Caki2 (cell line): ENCODE measurements at regions not wholly inside any gene's neighbourhood (a gene's known extent, or its start where the extent isn't known, plus 50 kb on each side); places are given as distances from the start of the nearest gene placed in this dataset.
"Not testable (repeated sequence)": the region's sequence is repeated elsewhere in the genome, so short reads cannot be mapped to it uniquely, and the experiment has no call there.

ENCODE experiments used
- DNase-seq: peaks from one replicate; pipeline ENCODE4 v3.0.0-alpha.2; 2015; ENCODE audit warnings: low read depth
- in situ Hi-C: cut with HindIII; loops from 2 replicates; pipeline ENCODE4 v1.10.0; 2016; ENCODE audit warnings: low sequenced_read_pairs, low pct_unique_long_range_greater_than_20kb, mixed read lengths

- in situ Hi-C loops, result no loop called here
- DNase-seq, result no peak
These were observed 53.2 kb upstream of the SH3BP4 start for GRCh38 chr2:234898534-234899053.

DNA sequence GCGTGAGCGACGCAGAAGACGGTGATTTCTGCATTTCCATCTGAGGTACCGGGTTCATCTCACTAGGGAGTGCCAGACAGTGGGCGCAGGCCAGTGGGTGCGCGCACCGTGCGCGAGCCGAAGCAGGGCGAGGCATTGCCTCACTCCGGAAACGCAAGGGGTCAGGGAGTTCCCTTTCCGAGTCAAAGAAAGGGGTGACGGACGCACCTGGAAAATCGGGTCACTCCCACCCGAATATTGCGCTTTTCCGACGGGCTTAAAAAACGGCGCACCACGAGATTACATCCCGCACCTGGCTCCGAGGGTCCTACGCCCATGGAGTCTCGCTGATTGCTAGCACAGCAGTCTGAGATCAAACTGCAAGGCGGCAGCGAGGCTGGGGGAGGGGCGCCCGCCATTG is 63.4 kb upstream of the SH3BP4 start:
- DNase-seq, in situ Hi-C loops: not testable (repeated sequence)

- in situ Hi-C loops, result no loop called here
- no peak for DNase-seq
These were observed 64.6 kb upstream of the SH3BP4 start for GRCh38 chr2:234887195-234887594.

DNA sequence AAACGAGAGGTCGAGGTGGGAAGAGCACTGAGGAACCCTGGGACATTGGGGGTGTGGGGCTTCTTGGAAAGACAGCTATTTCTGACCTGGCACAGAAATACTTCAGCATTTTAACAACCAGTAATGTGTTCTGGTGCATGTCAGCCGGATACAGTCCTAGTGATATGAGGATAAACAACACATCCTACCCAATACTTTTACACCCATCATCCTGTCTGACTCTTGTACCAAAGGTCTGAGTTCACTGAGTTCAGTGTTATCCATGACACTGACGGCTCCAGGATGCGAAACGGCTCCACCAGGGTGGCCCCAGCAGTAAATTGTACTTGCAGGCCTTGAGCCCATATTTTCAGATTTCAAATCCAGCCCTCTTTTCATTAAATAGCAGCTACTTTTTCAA is 65.9 kb upstream of the SH3BP4 start:
- in situ Hi-C loops, result no loop called here
- DNase-seq, result no peak

- in situ Hi-C loops, result no loop called here
- DNase-seq, result no peak
These were observed 66.7 kb upstream of the SH3BP4 start for GRCh38 chr2:234885118-234885517.

GRCh38 chr2:234884591-234884990 is 67.2 kb upstream of the SH3BP4 start:
- in situ Hi-C loops, result no loop called here
- DNase-seq, result no peak

- in situ Hi-C loops, result no loop called here
- peak; percentile 82 for DNase-seq
These were observed 70.2 kb upstream of the SH3BP4 start for GRCh38 chr2:234881413-234882241.

GRCh38 chr2:234880551-234881211 is 71.1 kb upstream of the SH3BP4 start:
- in situ Hi-C loops, result no loop called here

GRCh38 chr2:234879671-234880455 is 72.0 kb upstream of the SH3BP4 start:
- in situ Hi-C loops, result no loop called here
- DNase-seq, result peak; percentile 56

More at GRCh38 chr2:234880551-234881211, 71.1 kb upstream of the SH3BP4 start:
- DNase-seq, result peak; percentile 75

DNA sequence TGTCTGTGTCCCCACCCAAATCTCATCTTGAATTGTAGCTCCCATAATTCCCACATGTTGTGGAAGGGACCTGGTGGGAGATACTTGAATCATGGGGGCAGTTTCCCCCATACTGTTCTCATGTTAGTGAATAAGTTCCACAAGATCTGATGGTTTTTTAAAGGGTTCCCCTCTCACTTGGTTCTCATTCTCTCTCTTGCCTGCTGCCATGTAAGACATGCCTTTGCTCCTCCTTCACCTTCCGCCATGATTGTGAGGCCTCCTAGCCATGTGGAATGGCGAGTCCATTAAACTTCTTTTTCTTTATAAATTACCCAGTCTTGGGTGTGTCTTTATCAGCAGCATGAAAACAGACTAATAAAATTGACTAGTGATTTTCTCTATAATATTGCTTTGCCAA is 75.2 kb upstream of the SH3BP4 start:
- in situ Hi-C loops, DNase-seq: not testable (repeated sequence)

DNA sequence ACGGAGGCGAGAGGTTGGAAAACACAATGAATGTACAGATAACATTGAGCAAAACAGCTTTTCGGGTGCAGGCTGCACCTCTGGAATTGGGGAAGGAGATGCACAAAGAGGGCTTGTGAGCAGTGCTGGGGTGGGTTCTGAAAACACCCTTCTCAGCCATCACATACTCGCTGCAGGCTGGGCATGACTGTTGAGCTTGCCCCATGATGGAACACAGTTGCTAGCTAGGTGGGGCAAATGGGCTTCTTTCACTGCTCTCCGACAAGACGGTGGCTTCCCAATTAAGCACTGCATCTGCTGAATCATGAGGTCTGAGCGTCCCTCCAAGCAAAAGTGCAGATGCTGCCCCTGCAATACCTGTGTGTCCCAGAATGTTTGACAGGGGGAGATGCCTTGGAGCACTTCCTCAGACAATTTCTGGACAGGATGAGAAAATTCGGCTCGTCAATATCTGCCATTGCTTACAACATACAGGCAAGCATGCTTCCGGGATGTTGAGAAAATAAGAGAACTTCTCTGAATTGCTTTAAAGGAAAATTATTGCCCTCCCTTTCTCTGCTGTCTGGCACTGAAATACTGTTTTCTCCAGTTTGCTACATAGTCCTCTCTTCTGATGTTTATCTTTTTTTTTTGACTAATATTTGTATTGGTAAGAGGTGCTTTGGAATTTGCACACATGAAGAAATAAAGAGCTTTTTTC is 77.3 kb upstream of the SH3BP4 start:
- in situ Hi-C loops, result no loop called here

DNA sequence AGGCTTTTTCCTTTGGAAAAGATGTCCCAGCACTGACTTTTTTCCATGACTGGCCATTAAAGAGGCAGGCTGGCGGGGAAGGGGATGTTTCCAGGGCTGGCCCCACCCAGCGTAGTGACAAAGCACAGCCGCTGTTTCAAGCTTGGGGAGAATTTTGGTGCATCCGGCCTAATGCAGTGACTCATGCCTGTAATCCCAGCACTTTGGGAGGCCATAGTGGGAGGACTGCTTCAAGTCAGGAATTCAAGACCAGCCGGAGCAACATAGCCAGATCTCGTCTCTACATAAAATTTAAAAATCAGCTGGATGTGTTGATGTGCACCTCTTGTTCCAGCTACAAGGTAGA is 78.0 kb upstream of the SH3BP4 start:
- in situ Hi-C loops, result no loop called here
- DNase-seq, result no peak

More for the DNA sequence above, 77.3 kb upstream of the SH3BP4 start:
- DNase-seq, result no peak

DNA sequence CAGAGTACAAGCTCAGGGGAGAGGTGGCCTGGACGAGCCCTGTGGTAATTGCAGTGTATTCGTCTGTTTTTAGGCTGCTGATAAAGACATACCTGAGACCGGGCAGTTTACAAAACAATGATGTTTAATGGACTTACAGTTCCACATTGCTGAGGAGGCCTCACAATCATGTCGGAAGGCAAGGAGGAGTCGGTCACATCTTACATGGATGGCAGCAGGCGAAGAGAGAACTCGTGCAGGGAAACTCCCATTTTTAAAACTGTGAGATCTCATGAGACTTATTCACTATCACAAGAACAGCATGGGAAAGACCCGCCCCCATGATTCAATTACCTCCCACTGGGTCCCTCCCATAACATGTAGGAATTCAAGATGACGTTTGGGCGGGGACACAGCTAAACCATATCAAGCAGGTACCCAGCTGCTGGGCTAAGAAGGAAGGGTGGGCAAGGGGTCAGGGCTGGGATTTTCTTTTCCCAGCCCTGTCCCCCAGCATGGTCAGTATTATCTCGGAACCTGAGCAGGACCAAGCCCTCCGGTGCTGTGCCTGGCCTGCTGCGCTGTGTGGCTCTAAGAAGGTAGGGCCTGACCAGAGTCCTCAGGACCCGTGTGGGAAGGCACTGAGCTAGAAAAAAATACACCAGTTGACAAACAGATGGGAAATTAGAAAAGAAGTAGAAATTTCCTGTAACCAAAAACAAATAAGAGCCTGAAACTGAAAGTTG is 78.6 kb upstream of the SH3BP4 start:
- in situ Hi-C loops, result no loop called here
- DNase-seq, result no peak

GRCh38 chr2:234869969-234870368 is 81.8 kb upstream of the SH3BP4 start:
- in situ Hi-C loops, result no loop called here
- no peak for DNase-seq

- in situ Hi-C loops, result no loop called here
- DNase-seq, result no peak
These were observed 82.7 kb upstream of the SH3BP4 start for GRCh38 chr2:234869164-234869563.

- DNase-seq, result no peak
- in situ Hi-C loops, result no loop called here
These were observed 83.9 kb upstream of the SH3BP4 start for GRCh38 chr2:234867882-234868285.

GRCh38 chr2:234865586-234865985 is 86.2 kb upstream of the SH3BP4 start:
- in situ Hi-C loops, result no loop called here
- DNase-seq, result no peak

GRCh38 chr2:234865040-234865439 is 86.8 kb upstream of the SH3BP4 start:
- in situ Hi-C loops, result no loop called here
- no peak for DNase-seq
